Liver (tissue), 8 donors: ENCODE measurements at regions not wholly inside any gene's neighbourhood (a gene's known extent, or its start where the extent isn't known, plus 50 kb on each side); places are given as distances from the start of the nearest gene placed in this dataset.

Experiments
- DNase-seq: peaks from one replicate; pipeline ENCODE4 v3.0.0-alpha.2; 2017; ENCODE audit warnings: low spot score
- H3K27ac ChIP-seq, 2 donors: one replicate each; pipeline ENCODE4 v1.7.0; 2013; ENCODE audit warnings: inconsistent platforms in 2 of 2, low read length in 2 of 2, control low read depth in 1 of 2, low read depth in 1 of 2, mild to moderate bottlenecking in 1 of 2
- H3K27me3 ChIP-seq, 4 donors: one replicate each; pipeline versions ENCODE4 v1.6.1 to v1.7.0; 2013; ENCODE audit warnings: low read length in 3 of 4, inconsistent platforms in 1 of 4, mild to moderate bottlenecking in 1 of 4, moderate library complexity in 1 of 4; ENCODE audit not compliant: control insufficient read depth in 4 of 4, insufficient read depth in 4 of 4
- H3K36me3 ChIP-seq, 4 donors: one replicate each; pipeline versions ENCODE4 v1.6.1 to v1.7.0; 2013; ENCODE audit warnings: low read length in 3 of 4, mild to moderate bottlenecking in 3 of 4, low read depth in 1 of 4, moderate library complexity in 1 of 4; ENCODE audit not compliant: control insufficient read depth in 4 of 4, insufficient read depth in 3 of 4
- H3K4me1 ChIP-seq, 4 donors: one replicate each; pipeline versions ENCODE4 v1.6.1 to v1.7.0; 2013; ENCODE audit warnings: low read length in 3 of 4, mild to moderate bottlenecking in 3 of 4, moderate library complexity in 1 of 4; ENCODE audit not compliant: control insufficient read depth in 4 of 4, insufficient read depth in 4 of 4
- H3K4me3 ChIP-seq, 3 donors: one replicate each; pipeline versions ENCODE4 v1.6.1 to v1.7.0; 2013; ENCODE audit warnings: low read length in 3 of 3, control low read depth in 1 of 3, low read depth in 1 of 3, mild to moderate bottlenecking in 1 of 3
- H3K9ac ChIP-seq, 2 donors: one replicate each; pipeline ENCODE4 v1.7.0; 2013; ENCODE audit warnings: low read length in 2 of 2, mild to moderate bottlenecking in 2 of 2, moderate library complexity in 2 of 2, control low read depth in 1 of 2, low read depth in 1 of 2
- H3K9me3 ChIP-seq, 4 donors: one replicate each; pipeline versions ENCODE4 v1.6.1 to v1.7.0; 2013; ENCODE audit warnings: low read length in 3 of 4; ENCODE audit not compliant: control insufficient read depth in 4 of 4
- FOXA2 ChIP-seq: IDR thresholded peaks from 2 replicates; pipeline ENCODE4 v1.6.1; 2016; ENCODE audit warnings: antibody characterized with exemption
- GABPA ChIP-seq, 2 donors: IDR thresholded peaks in 1 of 2; conservative IDR thresholded peaks in 1 of 2; 2 replicates each; pipeline ENCODE4 v1.6.1; 2016; ENCODE audit warnings: antibody characterized with exemption in 2 of 2, mild to moderate bottlenecking in 1 of 2, moderate library complexity in 1 of 2
- HNF4A ChIP-seq, 2 donors: conservative IDR thresholded peaks; 2 replicates each; pipeline ENCODE4 v1.6.1; 2016; ENCODE audit warnings: antibody characterized with exemption in 2 of 2, mild to moderate bottlenecking in 2 of 2
- HNF4G ChIP-seq: IDR thresholded peaks from 2 replicates; pipeline ENCODE4 v1.6.1; 2016; ENCODE audit warnings: antibody characterized with exemption
- JUND ChIP-seq, 2 donors: IDR thresholded peaks; 2 replicates each; pipeline ENCODE4 v1.6.1; 2016; ENCODE audit warnings: antibody characterized with exemption in 2 of 2
- NR2F2 ChIP-seq: IDR thresholded peaks from 2 replicates; pipeline ENCODE4 v1.6.1; 2016; ENCODE audit warnings: antibody characterized with exemption
- RAD21 ChIP-seq, 2 donors: IDR thresholded peaks; 2 replicates each; pipeline ENCODE4 v1.6.1; 2016; ENCODE audit warnings: antibody characterized with exemption in 2 of 2, mild to moderate bottlenecking in 2 of 2
- RXRA ChIP-seq, 2 donors: IDR thresholded peaks; 2 replicates each; pipeline ENCODE4 v1.6.1; 2017 to 2018; ENCODE audit warnings: antibody characterized with exemption in 2 of 2, mild to moderate bottlenecking in 1 of 2
- SP1 ChIP-seq: IDR thresholded peaks from 2 replicates; pipeline ENCODE4 v1.6.1; 2018; ENCODE audit warnings: antibody characterized with exemption, mild to moderate bottlenecking
- TAF1 ChIP-seq: conservative IDR thresholded peaks from 2 replicates; pipeline ENCODE4 v1.6.1; 2016; ENCODE audit warnings: antibody characterized with exemption, mild to moderate bottlenecking
- YY1 ChIP-seq: IDR thresholded peaks from 2 replicates; pipeline ENCODE4 v1.6.1; 2016; ENCODE audit warnings: antibody characterized with exemption, mild to moderate bottlenecking
- WGBS: extraction: QIAGEN DNeasy Blood & Tissue Kit; methylation state at CpG from one replicate; pipeline ENCODE4 v1.1.7; 2013; 5-methylcytosine and 5-hydroxymethylcytosine counted together
- TF ChIP-seq, protein P1 (sequence below): IDR thresholded peaks from 2 replicates; pipeline ENCODE4 v1.6.1; 2016; ENCODE audit warnings: antibody characterized with exemption
- TF ChIP-seq, protein P2 (sequence below): fragments of 150-350 bp; IDR thresholded peaks from 2 replicates; pipeline ENCODE4 v1.5.1; 2017; ENCODE audit warnings: improper control_type of control experiment, low read depth, low read length; ENCODE audit not compliant: missing input control
- TF ChIP-seq, protein P3 (sequence below): IDR thresholded peaks from 2 replicates; pipeline ENCODE4 v1.6.1; 2016; ENCODE audit warnings: antibody characterized with exemption, mild to moderate bottlenecking
- TF ChIP-seq, protein P4 (sequence below): IDR thresholded peaks from 2 replicates; pipeline ENCODE4 v1.6.1; 2016; ENCODE audit warnings: antibody characterized with exemption
- TF ChIP-seq, protein P5 (sequence below): IDR thresholded peaks from 2 replicates; pipeline ENCODE4 v1.6.1; 2016; ENCODE audit warnings: antibody characterized with exemption
- donor health status: healthy.
- donor health status: healthy.
- donor health status: healthy.
- donor health status: healthy.
- donor health status: healthy.

DNA sequence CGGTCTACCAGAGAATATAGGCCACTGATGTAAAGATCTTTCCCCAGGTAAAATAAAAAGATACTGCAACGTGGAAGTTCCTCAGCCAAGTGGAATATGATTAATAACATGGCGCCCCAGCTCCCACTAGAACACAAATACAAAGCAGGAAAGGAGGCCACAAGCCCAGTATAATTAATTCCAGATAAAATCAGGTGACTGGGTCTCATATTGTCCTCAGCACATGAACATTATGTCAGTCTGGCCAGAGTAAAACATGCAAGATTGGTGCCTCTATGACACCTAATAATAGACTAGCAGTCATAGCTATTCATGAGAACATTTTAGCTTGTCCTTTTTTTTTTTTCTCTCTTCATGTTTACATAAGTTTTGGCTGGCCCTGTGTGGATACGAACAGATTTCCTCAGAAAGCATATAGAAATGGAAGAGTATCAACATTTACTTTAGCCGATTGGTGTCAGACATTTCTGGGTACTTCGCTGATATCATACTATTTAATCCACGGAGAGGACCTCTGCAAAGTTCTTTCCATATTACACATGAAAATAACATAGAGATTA, 523.8 kb upstream of the SETBP1 start:
- 74% methylated on average over 7 of the region's 7 CpGs for WGBS
- Histone ChIP-seq H3K27me3 (peaks cover 0 to 2% (median 0%) of the 10 kb centered on the region in 4 donors), H3K4me1 (no peaks in the 10 kb centered on the region), H3K9ac (no peak overlapping the region), H3K4me3 (no peak overlapping the region), H3K27ac (no peak overlapping the region), H3K36me3 (no peaks in the 10 kb centered on the region), H3K9me3 (no peaks in the 10 kb centered on the region)
- TF ChIP-seq, protein P1, sequence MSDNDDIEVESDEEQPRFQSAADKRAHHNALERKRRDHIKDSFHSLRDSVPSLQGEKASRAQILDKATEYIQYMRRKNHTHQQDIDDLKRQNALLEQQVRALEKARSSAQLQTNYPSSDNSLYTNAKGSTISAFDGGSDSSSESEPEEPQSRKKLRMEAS = no peak
- TF ChIP-seq RXRA (IDR thresholded peaks at IDR 0.05) (no peak), NR2F2 (no peak), JUND (IDR thresholded peaks at IDR 0.05) (no peak), TAF1 (no peak), YY1 (no peak), FOXA2 (no peak), GABPA (IDR thresholded peaks at IDR 0.05 in 1 of 2, conservative IDR thresholded peaks at IDR 0.05 in 1 of 2) (no peak), RAD21 (IDR thresholded peaks at IDR 0.05) (no peak), HNF4A (conservative IDR thresholded peaks at IDR 0.05) (no peak)
- TF ChIP-seq, protein P2, sequence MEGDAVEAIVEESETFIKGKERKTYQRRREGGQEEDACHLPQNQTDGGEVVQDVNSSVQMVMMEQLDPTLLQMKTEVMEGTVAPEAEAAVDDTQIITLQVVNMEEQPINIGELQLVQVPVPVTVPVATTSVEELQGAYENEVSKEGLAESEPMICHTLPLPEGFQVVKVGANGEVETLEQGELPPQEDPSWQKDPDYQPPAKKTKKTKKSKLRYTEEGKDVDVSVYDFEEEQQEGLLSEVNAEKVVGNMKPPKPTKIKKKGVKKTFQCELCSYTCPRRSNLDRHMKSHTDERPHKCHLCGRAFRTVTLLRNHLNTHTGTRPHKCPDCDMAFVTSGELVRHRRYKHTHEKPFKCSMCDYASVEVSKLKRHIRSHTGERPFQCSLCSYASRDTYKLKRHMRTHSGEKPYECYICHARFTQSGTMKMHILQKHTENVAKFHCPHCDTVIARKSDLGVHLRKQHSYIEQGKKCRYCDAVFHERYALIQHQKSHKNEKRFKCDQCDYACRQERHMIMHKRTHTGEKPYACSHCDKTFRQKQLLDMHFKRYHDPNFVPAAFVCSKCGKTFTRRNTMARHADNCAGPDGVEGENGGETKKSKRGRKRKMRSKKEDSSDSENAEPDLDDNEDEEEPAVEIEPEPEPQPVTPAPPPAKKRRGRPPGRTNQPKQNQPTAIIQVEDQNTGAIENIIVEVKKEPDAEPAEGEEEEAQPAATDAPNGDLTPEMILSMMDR = no peak
- TF ChIP-seq, protein P3, sequence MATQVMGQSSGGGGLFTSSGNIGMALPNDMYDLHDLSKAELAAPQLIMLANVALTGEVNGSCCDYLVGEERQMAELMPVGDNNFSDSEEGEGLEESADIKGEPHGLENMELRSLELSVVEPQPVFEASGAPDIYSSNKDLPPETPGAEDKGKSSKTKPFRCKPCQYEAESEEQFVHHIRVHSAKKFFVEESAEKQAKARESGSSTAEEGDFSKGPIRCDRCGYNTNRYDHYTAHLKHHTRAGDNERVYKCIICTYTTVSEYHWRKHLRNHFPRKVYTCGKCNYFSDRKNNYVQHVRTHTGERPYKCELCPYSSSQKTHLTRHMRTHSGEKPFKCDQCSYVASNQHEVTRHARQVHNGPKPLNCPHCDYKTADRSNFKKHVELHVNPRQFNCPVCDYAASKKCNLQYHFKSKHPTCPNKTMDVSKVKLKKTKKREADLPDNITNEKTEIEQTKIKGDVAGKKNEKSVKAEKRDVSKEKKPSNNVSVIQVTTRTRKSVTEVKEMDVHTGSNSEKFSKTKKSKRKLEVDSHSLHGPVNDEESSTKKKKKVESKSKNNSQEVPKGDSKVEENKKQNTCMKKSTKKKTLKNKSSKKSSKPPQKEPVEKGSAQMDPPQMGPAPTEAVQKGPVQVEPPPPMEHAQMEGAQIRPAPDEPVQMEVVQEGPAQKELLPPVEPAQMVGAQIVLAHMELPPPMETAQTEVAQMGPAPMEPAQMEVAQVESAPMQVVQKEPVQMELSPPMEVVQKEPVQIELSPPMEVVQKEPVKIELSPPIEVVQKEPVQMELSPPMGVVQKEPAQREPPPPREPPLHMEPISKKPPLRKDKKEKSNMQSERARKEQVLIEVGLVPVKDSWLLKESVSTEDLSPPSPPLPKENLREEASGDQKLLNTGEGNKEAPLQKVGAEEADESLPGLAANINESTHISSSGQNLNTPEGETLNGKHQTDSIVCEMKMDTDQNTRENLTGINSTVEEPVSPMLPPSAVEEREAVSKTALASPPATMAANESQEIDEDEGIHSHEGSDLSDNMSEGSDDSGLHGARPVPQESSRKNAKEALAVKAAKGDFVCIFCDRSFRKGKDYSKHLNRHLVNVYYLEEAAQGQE = no peak
- TF ChIP-seq, protein P4, sequence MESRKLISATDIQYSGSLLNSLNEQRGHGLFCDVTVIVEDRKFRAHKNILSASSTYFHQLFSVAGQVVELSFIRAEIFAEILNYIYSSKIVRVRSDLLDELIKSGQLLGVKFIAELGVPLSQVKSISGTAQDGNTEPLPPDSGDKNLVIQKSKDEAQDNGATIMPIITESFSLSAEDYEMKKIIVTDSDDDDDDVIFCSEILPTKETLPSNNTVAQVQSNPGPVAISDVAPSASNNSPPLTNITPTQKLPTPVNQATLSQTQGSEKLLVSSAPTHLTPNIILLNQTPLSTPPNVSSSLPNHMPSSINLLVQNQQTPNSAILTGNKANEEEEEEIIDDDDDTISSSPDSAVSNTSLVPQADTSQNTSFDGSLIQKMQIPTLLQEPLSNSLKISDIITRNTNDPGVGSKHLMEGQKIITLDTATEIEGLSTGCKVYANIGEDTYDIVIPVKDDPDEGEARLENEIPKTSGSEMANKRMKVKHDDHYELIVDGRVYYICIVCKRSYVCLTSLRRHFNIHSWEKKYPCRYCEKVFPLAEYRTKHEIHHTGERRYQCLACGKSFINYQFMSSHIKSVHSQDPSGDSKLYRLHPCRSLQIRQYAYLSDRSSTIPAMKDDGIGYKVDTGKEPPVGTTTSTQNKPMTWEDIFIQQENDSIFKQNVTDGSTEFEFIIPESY = no peak
- TF ChIP-seq, protein P5, sequence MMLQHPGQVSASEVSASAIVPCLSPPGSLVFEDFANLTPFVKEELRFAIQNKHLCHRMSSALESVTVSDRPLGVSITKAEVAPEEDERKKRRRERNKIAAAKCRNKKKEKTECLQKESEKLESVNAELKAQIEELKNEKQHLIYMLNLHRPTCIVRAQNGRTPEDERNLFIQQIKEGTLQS = no peak
- no peak for DNase-seq

DNA sequence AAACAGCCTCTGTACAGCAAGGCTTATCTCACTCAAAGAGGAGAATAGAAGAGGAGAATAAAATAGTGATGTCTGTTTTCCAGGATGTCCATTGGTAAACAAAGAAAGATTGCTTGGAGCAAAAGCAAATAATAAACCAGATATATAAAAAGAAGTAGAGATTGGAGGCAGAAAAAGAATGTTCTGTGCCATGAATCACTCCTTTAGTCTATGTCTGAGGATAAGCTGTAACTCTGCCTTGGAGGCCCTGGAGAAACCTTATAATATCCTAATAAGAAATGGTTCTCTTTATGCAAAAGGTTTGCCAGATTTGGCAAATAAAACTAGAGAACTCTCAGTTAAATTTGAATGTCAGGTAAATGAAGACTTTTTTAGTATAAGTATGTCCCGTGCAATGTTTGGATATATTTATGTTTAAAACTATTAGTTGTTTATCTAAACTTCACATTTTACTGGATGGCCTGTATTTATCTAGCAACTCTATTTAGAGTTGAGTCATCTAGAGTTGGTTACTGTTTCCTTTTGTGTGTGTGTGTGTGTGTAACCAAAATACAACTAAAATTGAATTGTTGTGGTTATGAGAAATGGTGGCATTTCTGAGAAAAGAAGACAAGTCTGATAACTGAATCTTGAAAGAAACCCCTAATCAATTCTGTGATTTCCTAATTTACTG, 510.3 kb upstream of the SETBP1 start:
- Histone ChIP-seq H3K27me3 (peaks cover 0 to 4% (median 0%) of the 10 kb centered on the region in 4 donors), H3K4me1 (no peaks in the 10 kb centered on the region), H3K4me3 (no peak overlapping the region), H3K27ac (no peak overlapping the region), H3K36me3 (no peaks in the 10 kb centered on the region), H3K9ac (no peak overlapping the region), H3K9me3 (no peaks in the 10 kb centered on the region)
- TF ChIP-seq YY1 = no peak
- no peak for TF ChIP-seq RXRA (IDR thresholded peaks at IDR 0.05)
- TF ChIP-seq, protein P3 = no peak
- TF ChIP-seq SP1 = no peak
- no peak for TF ChIP-seq HNF4A (conservative IDR thresholded peaks at IDR 0.05)
- TF ChIP-seq, protein P4 = no peak
- TF ChIP-seq RAD21 (IDR thresholded peaks at IDR 0.05) = no peak
- no peak for TF ChIP-seq FOXA2
- TF ChIP-seq NR2F2 = no peak
- no peak for TF ChIP-seq TAF1
- TF ChIP-seq, protein P1 = no peak
- TF ChIP-seq HNF4G = no peak
- DNase-seq = no peak
- 70% methylated on average over 1 of the region's 1 CpG for WGBS
